ENCODE measurements at regions not wholly inside any gene's neighbourhood (a gene's known extent, or its start where the extent isn't known, plus 50 kb on each side); places are given as distances from the start of the nearest gene placed in this dataset.
"Not testable (repeated sequence)": the region's sequence is repeated elsewhere in the genome, so short reads cannot be mapped to it uniquely, and the experiment has no call there.

- Histone ChIP-seq H3K4me3 (no peak overlapping the region), H3K9me3 (no peaks in the 10 kb centered on the region), H3K4me1 (peaks cover 7% of the 10 kb centered on the region), H3K27me3 (ENCODE audit: low read depth) (no peaks in the 10 kb centered on the region), H3K36me3 (replicated peaks) (no peaks in the 10 kb centered on the region)
- DNase-seq (ENCODE audit: low spot score in 2 of 2), result no peak
- in situ Hi-C loops (cut with MboI; ENCODE audit: low sequenced_read_pairs), result no loop called here
Measured at GRCh38 chr13:83709426-83710132, 172.7 kb downstream of the SLITRK1 start.

- H3K36me3 ChIP-seq (replicated peaks), result no peaks in the 10 kb centered on the region
- 0 out of 2 replicates have a peak, but pooled peaks cover 4% of the 10 kb centered on the region for H3K4me1 ChIP-seq
- no peaks in the 10 kb centered on the region for H3K9me3 ChIP-seq
- no peak overlapping the region for H3K4me3 ChIP-seq
- no peaks in the 10 kb centered on the region for H3K27me3 ChIP-seq (ENCODE audit: low read depth)
- no peak for DNase-seq (ENCODE audit: low spot score in 2 of 2)
- in situ Hi-C loops (cut with MboI; ENCODE audit: low sequenced_read_pairs), result no loop called here
Measured at GRCh38 chr13:83702021-83702420, 180.3 kb downstream of the SLITRK1 start.

GRCh38 chr13:83692800-83693199, 189.5 kb downstream of the SLITRK1 start:
- DNase-seq (ENCODE audit: low spot score in 2 of 2), result no peak
- H3K4me1 ChIP-seq, result no peaks in the 10 kb centered on the region
- H3K9me3 ChIP-seq, result no peaks in the 10 kb centered on the region
- H3K36me3 ChIP-seq (replicated peaks), result no peaks in the 10 kb centered on the region
- in situ Hi-C loops (cut with MboI; ENCODE audit: low sequenced_read_pairs), result no loop called here
- no peak overlapping the region for H3K4me3 ChIP-seq
- no peaks in the 10 kb centered on the region for H3K27me3 ChIP-seq (ENCODE audit: low read depth)

GRCh38 chr13:83691966-83692365, 190.3 kb downstream of the SLITRK1 start:
- DNase-seq (ENCODE audit: low spot score in 2 of 2), result no peak
- H3K36me3 ChIP-seq (replicated peaks), result no peaks in the 10 kb centered on the region
- H3K27me3 ChIP-seq (ENCODE audit: low read depth), result no peaks in the 10 kb centered on the region
- H3K4me3 ChIP-seq, result no peak overlapping the region
- H3K4me1 ChIP-seq, result no peaks in the 10 kb centered on the region
- H3K9me3 ChIP-seq, result no peaks in the 10 kb centered on the region
- in situ Hi-C loops (cut with MboI; ENCODE audit: low sequenced_read_pairs), result no loop called here

- H3K27me3 ChIP-seq (ENCODE audit: low read depth), result no peaks in the 10 kb centered on the region
- no peak overlapping the region for H3K4me3 ChIP-seq
- no peaks in the 10 kb centered on the region for H3K36me3 ChIP-seq (replicated peaks)
- H3K9me3 ChIP-seq, result no peaks in the 10 kb centered on the region
- in situ Hi-C loops (cut with MboI; ENCODE audit: low sequenced_read_pairs), result no loop called here
- no peak for DNase-seq (ENCODE audit: low spot score in 2 of 2)
- H3K4me1 ChIP-seq, result no peaks in the 10 kb centered on the region
Measured at GRCh38 chr13:83681547-83681946, 200.7 kb downstream of the SLITRK1 start.

- Histone ChIP-seq H3K4me3 (no peak overlapping the region), H3K9me3 (no peaks in the 10 kb centered on the region; the same call in 1 of the 2 replicates), H3K27me3 (ENCODE audit: low read depth) (no peaks in the 10 kb centered on the region), H3K4me1 (no peaks in the 10 kb centered on the region), H3K36me3 (replicated peaks) (no peaks in the 10 kb centered on the region)
- DNase-seq (ENCODE audit: low spot score in 2 of 2), result no peak
- in situ Hi-C loops (cut with MboI; ENCODE audit: low sequenced_read_pairs), result no loop called here
Measured at GRCh38 chr13:83677985-83678384, 204.3 kb downstream of the SLITRK1 start.

GRCh38 chr13:83672612-83673011, 209.7 kb downstream of the SLITRK1 start:
- Histone ChIP-seq H3K27me3 (ENCODE audit: low read depth) (no peaks in the 10 kb centered on the region), H3K4me1 (no peaks in the 10 kb centered on the region), H3K36me3 (replicated peaks) (no peaks in the 10 kb centered on the region), H3K4me3 (no peak overlapping the region), H3K9me3 (no peaks in the 10 kb centered on the region; the same call in 1 of the 2 replicates)
- DNase-seq (ENCODE audit: low spot score in 2 of 2), result no peak
- in situ Hi-C loops (cut with MboI; ENCODE audit: low sequenced_read_pairs), result no loop called here

GRCh38 chr13:83667606-83668005, 214.7 kb downstream of the SLITRK1 start:
- Histone ChIP-seq H3K4me3 (no peak overlapping the region), H3K4me1 (peaks cover 9% of the 10 kb centered on the region), H3K36me3 (replicated peaks) (no peaks in the 10 kb centered on the region), H3K9me3 (no peaks in the 10 kb centered on the region), H3K27me3 (ENCODE audit: low read depth) (no peaks in the 10 kb centered on the region)
- in situ Hi-C loops (cut with MboI; ENCODE audit: low sequenced_read_pairs), result no loop called here
- DNase-seq (ENCODE audit: low spot score in 2 of 2), result no peak

- Histone ChIP-seq H3K9me3 (no peaks in the 10 kb centered on the region), H3K36me3 (replicated peaks) (no peaks in the 10 kb centered on the region), H3K4me1 (peaks cover 9% of the 10 kb centered on the region), H3K27me3 (ENCODE audit: low read depth) (no peaks in the 10 kb centered on the region), H3K4me3 (no peak overlapping the region)
- DNase-seq (ENCODE audit: low spot score in 2 of 2), result no peak
- in situ Hi-C loops (cut with MboI; ENCODE audit: low sequenced_read_pairs), result no loop called here
Measured at GRCh38 chr13:83666141-83666540, 216.1 kb downstream of the SLITRK1 start.

- H3K36me3 ChIP-seq (replicated peaks), result no peaks in the 10 kb centered on the region
- H3K9me3 ChIP-seq, result no peaks in the 10 kb centered on the region
- no peaks in the 10 kb centered on the region for H3K4me1 ChIP-seq
- H3K4me3 ChIP-seq, result no peak overlapping the region
- H3K27me3 ChIP-seq (ENCODE audit: low read depth), result no peaks in the 10 kb centered on the region
- no peak for DNase-seq (ENCODE audit: low spot score in 2 of 2)
- in situ Hi-C loops (cut with MboI; ENCODE audit: low sequenced_read_pairs), result no loop called here
Measured at GRCh38 chr13:83657281-83657680, 225.0 kb downstream of the SLITRK1 start.

- DNase-seq (ENCODE audit: low spot score in 2 of 2); H3K27me3 ChIP-seq (ENCODE audit: low read depth); H3K4me1 ChIP-seq; H3K36me3 ChIP-seq (replicated peaks); H3K9me3 ChIP-seq; in situ Hi-C loops (cut with MboI; ENCODE audit: low sequenced_read_pairs); H3K4me3 ChIP-seq: not testable (repeated sequence)
Measured at GRCh38 chr13:83642617-83643016, 239.7 kb downstream of the SLITRK1 start.

GRCh38 chr13:83634601-83635000, 247.7 kb downstream of the SLITRK1 start:
- in situ Hi-C loops (cut with MboI; ENCODE audit: low sequenced_read_pairs), result no loop called here
- DNase-seq (ENCODE audit: low spot score in 2 of 2), result no peak
- Histone ChIP-seq H3K4me3 (no peak overlapping the region), H3K27me3 (ENCODE audit: low read depth) (no peaks in the 10 kb centered on the region), H3K9me3 (no peaks in the 10 kb centered on the region), H3K36me3 (replicated peaks) (no peaks in the 10 kb centered on the region), H3K4me1 (no peaks in the 10 kb centered on the region)

GRCh38 chr13:83633746-83634145, 248.5 kb downstream of the SLITRK1 start:
- no peak overlapping the region for H3K4me3 ChIP-seq
- H3K9me3 ChIP-seq, result no peaks in the 10 kb centered on the region
- in situ Hi-C loops (cut with MboI; ENCODE audit: low sequenced_read_pairs), result no loop called here
- H3K27me3 ChIP-seq (ENCODE audit: low read depth), result no peaks in the 10 kb centered on the region
- no peak for DNase-seq (ENCODE audit: low spot score in 2 of 2)
- no peaks in the 10 kb centered on the region for H3K4me1 ChIP-seq
- H3K36me3 ChIP-seq (replicated peaks), result no peaks in the 10 kb centered on the region

- in situ Hi-C loops (cut with MboI; ENCODE audit: low sequenced_read_pairs), result no loop called here
- no peaks in the 10 kb centered on the region for H3K4me1 ChIP-seq
- H3K9me3 ChIP-seq, result no peaks in the 10 kb centered on the region
- H3K4me3 ChIP-seq, result no peak overlapping the region
- no peaks in the 10 kb centered on the region for H3K27me3 ChIP-seq (ENCODE audit: low read depth)
- DNase-seq (ENCODE audit: low spot score in 2 of 2), result no peak
- H3K36me3 ChIP-seq (replicated peaks), result no peaks in the 10 kb centered on the region
Measured at GRCh38 chr13:83622422-83622784, 259.9 kb downstream of the SLITRK1 start.

Measured in HAP-1 (cell line).